KMS-11 (cell line): ENCODE measurements at regions not wholly inside any gene's neighbourhood (a gene's known extent, or its start where the extent isn't known, plus 50 kb on each side); places are given as distances from the start of the nearest gene placed in this dataset.
"Not testable (repeated sequence)": the region's sequence is repeated elsewhere in the genome, so short reads cannot be mapped to it uniquely, and the experiment has no call there.

ENCODE experiments used
- H2AFZ ChIP-seq: fragments of 200-600 bp; sonication (generic); 2 replicates; pipeline ENCODE4 v1.6.1; 2016; ENCODE audit warnings: antibody characterized with exemption, mixed run types, low read depth
- H3K27ac ChIP-seq: fragments of 200-600 bp; sonication (generic); 2 replicates; pipeline ENCODE4 v1.6.1; 2016; ENCODE audit warnings: mild to moderate bottlenecking, mixed run types
- H3K27me3 ChIP-seq: fragments of 200-600 bp; sonication (generic); 2 replicates; pipeline ENCODE4 v1.6.1; 2017; ENCODE audit warnings: mild to moderate bottlenecking, low read depth, mixed run types, moderate library complexity; ENCODE audit not compliant: insufficient read depth
- H3K36me3 ChIP-seq: fragments of 200-600 bp; sonication (generic); 2 replicates; pipeline ENCODE4 v1.6.1; 2017; ENCODE audit warnings: mild to moderate bottlenecking, mixed run types; ENCODE audit not compliant: insufficient read depth
- H3K4me1 ChIP-seq: fragments of 200-600 bp; sonication (generic); 2 replicates; pipeline ENCODE4 v1.6.1; 2016; ENCODE audit warnings: mild to moderate bottlenecking, low read depth, mixed run types; ENCODE audit not compliant: poor library complexity, severe bottlenecking
- H3K4me2 ChIP-seq: fragments of 200-600 bp; sonication (generic); 2 replicates; pipeline ENCODE4 v1.7.0; 2016; ENCODE audit warnings: mild to moderate bottlenecking, mixed run types
- H3K4me3 ChIP-seq: fragments of 200-600 bp; sonication (generic); IDR thresholded peaks from 2 replicates; pipeline ENCODE4 v1.6.1; 2017; ENCODE audit warnings: low read depth, low read length, mixed read lengths; ENCODE audit not compliant: insufficient read depth
- H3K79me2 ChIP-seq: fragments of 200-600 bp; sonication (generic); 2 replicates; pipeline ENCODE4 v1.6.1; 2016; ENCODE audit warnings: low read depth, mixed run types; ENCODE audit not compliant: insufficient read depth
- H3K9ac ChIP-seq: fragments of 200-600 bp; sonication (generic); 2 replicates; pipeline ENCODE4 v1.6.1; 2016; ENCODE audit warnings: mild to moderate bottlenecking, mixed run types
- H4K20me1 ChIP-seq: fragments of 200-600 bp; sonication (generic); 2 replicates; pipeline ENCODE4 v1.6.1; 2016; ENCODE audit warnings: mild to moderate bottlenecking, mixed run types; ENCODE audit not compliant: insufficient read depth
- TF ChIP-seq, protein P1 (sequence below): fragments of 200-600 bp; sonication (generic); conservative IDR thresholded peaks from 2 replicates; pipeline ENCODE4 v1.6.1; 2017; ENCODE audit warnings: low read depth, mild to moderate bottlenecking, antibody characterized with exemption, low read length, moderate library complexity, mixed read lengths

DNA sequence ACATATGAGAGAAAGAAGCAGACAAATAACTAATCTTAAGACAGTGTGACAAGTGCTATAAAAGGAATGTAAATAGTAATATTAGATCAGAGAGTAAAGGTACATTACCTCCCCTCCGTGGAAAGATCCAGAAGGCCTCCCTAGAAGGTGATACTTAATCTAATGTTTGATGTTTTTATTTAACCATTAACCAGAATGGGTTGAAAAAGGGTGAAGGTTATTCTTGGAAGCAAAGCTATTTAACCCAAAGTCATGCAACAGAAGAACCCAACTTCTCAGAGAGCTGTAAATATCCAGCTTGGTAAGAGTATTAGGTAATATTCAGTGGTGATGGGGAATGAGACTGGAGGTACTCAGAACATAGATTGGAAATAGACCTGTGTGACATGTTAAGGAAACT, 68.0 kb upstream of the HIVEP1 start:
- H3K36me3 ChIP-seq: no peaks in the 10 kb centered on the region
- TF ChIP-seq, protein P1, sequence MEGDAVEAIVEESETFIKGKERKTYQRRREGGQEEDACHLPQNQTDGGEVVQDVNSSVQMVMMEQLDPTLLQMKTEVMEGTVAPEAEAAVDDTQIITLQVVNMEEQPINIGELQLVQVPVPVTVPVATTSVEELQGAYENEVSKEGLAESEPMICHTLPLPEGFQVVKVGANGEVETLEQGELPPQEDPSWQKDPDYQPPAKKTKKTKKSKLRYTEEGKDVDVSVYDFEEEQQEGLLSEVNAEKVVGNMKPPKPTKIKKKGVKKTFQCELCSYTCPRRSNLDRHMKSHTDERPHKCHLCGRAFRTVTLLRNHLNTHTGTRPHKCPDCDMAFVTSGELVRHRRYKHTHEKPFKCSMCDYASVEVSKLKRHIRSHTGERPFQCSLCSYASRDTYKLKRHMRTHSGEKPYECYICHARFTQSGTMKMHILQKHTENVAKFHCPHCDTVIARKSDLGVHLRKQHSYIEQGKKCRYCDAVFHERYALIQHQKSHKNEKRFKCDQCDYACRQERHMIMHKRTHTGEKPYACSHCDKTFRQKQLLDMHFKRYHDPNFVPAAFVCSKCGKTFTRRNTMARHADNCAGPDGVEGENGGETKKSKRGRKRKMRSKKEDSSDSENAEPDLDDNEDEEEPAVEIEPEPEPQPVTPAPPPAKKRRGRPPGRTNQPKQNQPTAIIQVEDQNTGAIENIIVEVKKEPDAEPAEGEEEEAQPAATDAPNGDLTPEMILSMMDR: no peak
- H3K4me1 ChIP-seq: no peaks in the 10 kb centered on the region
- no peaks in the 10 kb centered on the region for H4K20me1 ChIP-seq
- H3K27ac ChIP-seq: no peak overlapping the region
- H3K4me3 ChIP-seq: no peak overlapping the region
- H3K4me2 ChIP-seq: no peak overlapping the region
- H3K27me3 ChIP-seq: no peaks in the 10 kb centered on the region
- H2AFZ ChIP-seq: no peak overlapping the region
- no peak overlapping the region for H3K9ac ChIP-seq
- H3K79me2 ChIP-seq: no peaks in the 10 kb centered on the region

DNA sequence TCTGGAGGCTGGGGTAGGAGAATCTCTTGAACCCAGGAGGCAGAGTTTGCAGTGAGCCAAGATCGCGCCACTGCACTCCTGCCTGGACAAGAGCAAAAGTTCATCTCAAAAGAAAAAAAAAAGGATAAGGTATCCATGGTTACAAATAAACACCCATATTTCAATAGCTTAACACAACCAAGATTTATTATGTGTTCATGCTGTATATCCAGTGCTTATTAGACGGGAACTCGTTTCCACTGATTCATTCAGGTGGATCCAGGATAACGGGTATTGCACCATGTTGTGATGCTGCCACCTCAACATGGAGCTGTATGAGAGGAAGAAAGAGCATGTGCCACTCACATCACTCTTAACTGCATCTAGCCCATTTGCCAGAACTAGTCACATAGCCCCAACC, 69.1 kb upstream of the HIVEP1 start:
- H3K27ac ChIP-seq: no peak overlapping the region
- TF ChIP-seq, protein P1: no peak

DNA sequence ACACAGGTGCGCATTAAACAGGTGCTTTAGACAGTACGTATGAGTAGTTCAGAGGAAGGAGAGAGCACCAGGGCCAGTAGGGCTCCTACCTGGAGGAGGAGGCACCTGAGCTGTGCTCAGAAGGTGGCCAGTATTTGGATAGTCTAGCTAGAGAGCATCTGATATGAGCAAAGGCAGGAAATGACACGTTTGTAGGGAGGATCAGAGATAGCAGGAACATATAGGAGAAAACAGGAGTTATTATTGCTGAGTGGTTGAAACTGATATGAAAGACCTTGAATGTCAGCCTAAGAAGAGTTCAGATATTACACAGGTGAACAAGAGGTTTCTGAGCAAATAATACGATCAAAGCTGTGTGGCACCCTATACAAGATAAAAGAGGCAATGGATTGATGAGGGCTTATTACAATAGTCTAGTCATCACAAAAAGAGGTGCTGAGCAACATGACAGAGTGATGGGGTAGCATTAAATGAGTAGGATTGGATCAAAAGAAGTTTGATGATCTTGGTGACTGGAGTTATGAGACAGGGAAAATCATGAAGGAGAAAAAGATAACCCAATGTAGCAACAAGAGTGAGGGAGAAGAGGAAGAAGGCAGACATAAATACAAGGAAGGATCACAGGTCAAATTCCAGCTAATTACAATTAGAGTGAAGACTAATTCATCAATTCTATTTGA, 69.8 kb upstream of the HIVEP1 start:
- TF ChIP-seq, protein P1: no peak
- Histone ChIP-seq H3K9ac (no peak overlapping the region), H3K36me3 (no peaks in the 10 kb centered on the region), H3K4me3 (no peak overlapping the region), H3K27ac (no peak overlapping the region), H3K4me2 (no peak overlapping the region), H3K27me3 (no peaks in the 10 kb centered on the region), H3K4me1 (no peaks in the 10 kb centered on the region), H4K20me1 (no peaks in the 10 kb centered on the region), H2AFZ (no peak overlapping the region), H3K79me2 (no peaks in the 10 kb centered on the region)

More for the DNA sequence above, 69.1 kb upstream of the HIVEP1 start:
- Histone ChIP-seq H3K4me2 (no peak overlapping the region), H3K4me3 (no peak overlapping the region), H3K36me3 (no peaks in the 10 kb centered on the region), H3K9ac (no peak overlapping the region), H3K4me1 (no peaks in the 10 kb centered on the region), H2AFZ (no peak overlapping the region), H3K79me2 (no peaks in the 10 kb centered on the region), H3K27me3 (no peaks in the 10 kb centered on the region), H4K20me1 (no peaks in the 10 kb centered on the region)

DNA sequence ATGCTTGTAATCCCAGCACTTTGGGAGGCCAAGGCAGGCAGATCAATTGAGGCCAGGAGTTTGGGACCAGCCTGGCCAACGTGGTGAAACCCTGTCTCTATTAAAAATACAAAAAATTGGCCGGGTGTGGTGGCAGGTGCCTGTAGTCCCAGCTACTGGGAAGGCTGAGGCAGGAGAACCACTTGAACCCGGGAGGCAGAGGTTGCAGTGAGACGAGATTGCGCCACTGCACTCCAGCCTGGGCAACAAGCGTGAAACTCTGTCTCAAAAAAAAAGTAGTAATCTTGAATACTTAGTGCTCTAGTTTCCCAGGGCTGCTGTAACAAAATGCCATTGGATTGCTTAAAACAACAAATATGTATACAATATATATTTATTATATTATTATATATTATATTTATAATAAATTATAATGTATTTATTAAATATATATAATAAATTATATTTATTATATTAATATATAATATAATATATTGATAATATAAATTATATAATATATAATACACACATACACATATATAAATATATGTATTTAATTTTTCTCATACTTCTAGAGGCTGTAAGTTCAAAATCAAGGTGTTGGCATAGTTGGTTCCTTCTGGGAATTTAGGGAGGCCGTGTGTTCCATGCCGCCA, 71.5 kb upstream of the HIVEP1 start:
- H3K27ac ChIP-seq, H3K4me3 ChIP-seq, H3K27me3 ChIP-seq, H3K79me2 ChIP-seq, H3K4me2 ChIP-seq, H3K4me1 ChIP-seq, H3K36me3 ChIP-seq, H2AFZ ChIP-seq, H4K20me1 ChIP-seq, H3K9ac ChIP-seq: not testable (repeated sequence)

DNA sequence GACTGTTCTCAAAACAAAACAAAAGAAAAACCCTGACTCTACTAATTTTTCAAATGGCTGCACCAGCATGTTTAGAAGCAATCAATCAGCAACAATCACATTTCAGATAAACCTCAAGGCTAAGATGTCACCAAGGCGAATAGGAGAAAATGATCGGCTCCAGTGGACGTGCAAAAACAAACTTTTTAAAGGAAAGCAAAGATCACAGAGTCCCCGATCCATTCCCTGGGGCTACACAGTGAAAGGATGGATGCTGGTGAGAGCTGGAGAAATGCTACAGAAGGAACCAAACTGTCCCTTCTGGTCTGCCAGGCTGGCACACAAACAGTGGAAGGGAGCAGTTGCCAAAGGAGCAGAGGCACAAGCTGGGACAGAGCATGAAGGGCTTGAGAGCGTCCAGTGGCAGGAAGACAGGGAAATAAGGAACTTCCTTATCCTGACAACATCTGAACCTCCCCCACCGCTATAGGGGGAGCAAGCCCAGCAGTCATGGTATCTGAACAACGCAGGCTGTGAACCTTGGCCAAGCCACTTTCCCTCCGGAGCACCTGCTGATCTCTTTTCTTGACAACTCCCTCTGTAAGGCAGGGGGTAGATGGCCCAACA, 73.7 kb upstream of the HIVEP1 start:
- H3K27me3 ChIP-seq: no peaks in the 10 kb centered on the region
- no peak overlapping the region for H3K4me2 ChIP-seq
- H3K79me2 ChIP-seq: no peaks in the 10 kb centered on the region
- H4K20me1 ChIP-seq: no peaks in the 10 kb centered on the region
- H3K36me3 ChIP-seq: no peaks in the 10 kb centered on the region
- H3K9ac ChIP-seq: no peak overlapping the region
- H3K4me3 ChIP-seq: no peak overlapping the region
- TF ChIP-seq, protein P1: no peak
- no peaks in the 10 kb centered on the region for H3K4me1 ChIP-seq
- H2AFZ ChIP-seq: no peak overlapping the region
- no peak overlapping the region for H3K27ac ChIP-seq
